GM12872 (cell line): ENCODE measurements at regions not wholly inside any gene's neighbourhood (a gene's known extent, or its start where the extent isn't known, plus 50 kb on each side); places are given as distances from the start of the nearest gene placed in this dataset.

Experiments
- CTCF ChIP-seq: IDR thresholded peaks from 3 replicates; pipeline ENCODE4 v1.5.1; 2011; ENCODE audit warnings: low read depth, mild to moderate bottlenecking, low read length, moderate library complexity; ENCODE audit not compliant: insufficient read depth

GRCh38 chr11:122002047-122002446 is 114.0 kb downstream of the BLID start:
- TF ChIP-seq CTCF, result no peak

- TF ChIP-seq CTCF, result no peak
Observed at GRCh38 chr11:121999651-122000050, 116.4 kb downstream of the BLID start.

- no peak for TF ChIP-seq CTCF
Observed at GRCh38 chr11:121996574-121996973, 119.4 kb downstream of the BLID start.

- no peak for TF ChIP-seq CTCF
Observed at GRCh38 chr11:121983901-121984300, 132.1 kb downstream of the BLID start.

GRCh38 chr11:121968638-121969037 is 147.4 kb downstream of the BLID start:
- no peak for TF ChIP-seq CTCF

GRCh38 chr11:121967131-121967704 is 148.8 kb downstream of the BLID start:
- no peak for TF ChIP-seq CTCF

- TF ChIP-seq CTCF, result no peak
Observed at GRCh38 chr11:121965330-121965729, 150.7 kb downstream of the BLID start.
